Right lobe of liver (tissue), 6 donors: ENCODE measurements at regions not wholly inside any gene's neighbourhood (a gene's known extent, or its start where the extent isn't known, plus 50 kb on each side); places are given as distances from the start of the nearest gene placed in this dataset.

Source experiments
- ATAC-seq, 4 donors: fragments of 200-7000 bp; cut with Tn5 transposase; one replicate each; pipeline ENCODE4 v1.9.1; 2020; ENCODE audit warnings: mild to moderate bottlenecking in 4 of 4, moderate library complexity in 4 of 4
- DNase-seq, 3 donors: peaks; one replicate each; pipeline ENCODE4 v3.0.0-alpha.2; 2020
- H3K27ac ChIP-seq, 3 donors: fragments of 200-600 bp; one replicate each; pipeline ENCODE4 v1.8.0; 2022
- H3K27me3 ChIP-seq, 2 donors: fragments of 200-600 bp; one replicate each; pipeline ENCODE4 v1.8.0; 2022
- H3K36me3 ChIP-seq, 4 donors: fragments of 200-600 bp; sonication (generic) in 1 of 4; one replicate each; pipeline versions ENCODE4 v1.5.1 to v1.8.0; 2017 to 2022; ENCODE audit warnings: control low read depth in 1 of 4
- H3K4me1 ChIP-seq, 4 donors: fragments of 200-600 bp; sonication (generic) in 1 of 4; one replicate each; pipeline versions ENCODE4 v1.5.1 to v1.8.0; 2017 to 2022; ENCODE audit warnings: control low read depth in 1 of 4
- H3K4me3 ChIP-seq, 3 donors: fragments of 200-600 bp; one replicate each; pipeline ENCODE4 v1.8.0; 2022
- H3K9me3 ChIP-seq, 4 donors: fragments of 200-600 bp; sonication (generic) in 1 of 4; one replicate each; pipeline versions ENCODE4 v1.5.1 to v1.8.0; 2017 to 2022; ENCODE audit warnings: control low read depth in 1 of 4
- CTCF ChIP-seq, 4 donors: fragments of 200-600 bp in 3 of 4; fragments of 450-650 bp in 1 of 4; IDR thresholded peaks; one replicate each; pipeline versions ENCODE4 v1.5.1 to v1.8.0; 2016 to 2022; ENCODE audit warnings: antibody characterized with exemption in 4 of 4, mild to moderate bottlenecking in 2 of 4
- POLR2A ChIP-seq: fragments of 450-650 bp; IDR thresholded peaks from one replicate; pipeline ENCODE4 v1.6.1; 2017; ENCODE audit warnings: antibody characterized with exemption, mild to moderate bottlenecking
- WGBS: methylation state at CpG from one replicate; pipeline ENCODE4 v1.1.6; 2018; ENCODE audit warnings: low coverage, low lambda C conversion rate; ENCODE audit not compliant: insufficient coverage; ENCODE audit errors: missing lambda C conversion rate; 5-methylcytosine and 5-hydroxymethylcytosine counted together
- intact Hi-C, 2 donors: fragments of 100-400 bp; cut with DNase I; formaldehyde crosslinking; loops; one replicate each; pipeline versions ENCODE4 v1.11.2 to v1.14.1; 2022
- donor health status: DM: no; HTN: yes; CAD: no.
- donor health status: DM: no; HTN: no; CAD: no.
- donor health status: DM: no; HTN: no; CAD: no.
- donor health status: DM: no; HTN: yes; CAD: no.
- donor health status: DM: no; HTN: yes; CAD: no.

GRCh38 chr1:239254999-239255398, 131.4 kb upstream of the CHRM3 start:
- TF ChIP-seq POLR2A (no peak), CTCF (IDR thresholded peaks at IDR 0.05) (no peak)
- Histone ChIP-seq H3K27ac (no peak overlapping the region), H3K4me1 (no peaks in the 10 kb centered on the region), H3K36me3 (no peaks in the 10 kb centered on the region), H3K9me3 (no peaks in the 10 kb centered on the region), H3K27me3 (no peaks in the 10 kb centered on the region), H3K4me3 (no peak overlapping the region)
- ATAC-seq (no peak), DNase-seq (no peak)
- intact Hi-C loops: no loop called here
- 47% methylated on average over 2 of the region's 4 CpGs for WGBS

- H3K4me1 ChIP-seq: no peaks in the 10 kb centered on the region
- H3K9me3 ChIP-seq: no peaks in the 10 kb centered on the region
- DNase-seq (no peak), ATAC-seq (no peak)
- 14% methylated on average over 3 of the region's 3 CpGs for WGBS
- no peak overlapping the region for H3K4me3 ChIP-seq
- H3K36me3 ChIP-seq: no peaks in the 10 kb centered on the region
- H3K27me3 ChIP-seq: no peaks in the 10 kb centered on the region
- H3K27ac ChIP-seq: no peak overlapping the region
- intact Hi-C loops: no loop called here
- no peak for TF ChIP-seq CTCF (IDR thresholded peaks at IDR 0.05)
- TF ChIP-seq POLR2A: no peak
Measured at GRCh38 chr1:239253032-239253431, 133.3 kb upstream of the CHRM3 start.

GRCh38 chr1:239250353-239251035, 135.9 kb upstream of the CHRM3 start:
- H3K36me3 ChIP-seq: no peaks in the 10 kb centered on the region
- ATAC-seq (no peak), DNase-seq (no peak)
- no peaks in the 10 kb centered on the region for H3K9me3 ChIP-seq
- H3K4me3 ChIP-seq: no peak overlapping the region
- TF ChIP-seq POLR2A (no peak), CTCF (IDR thresholded peaks at IDR 0.05) (no peak)
- no peaks in the 10 kb centered on the region for H3K4me1 ChIP-seq
- no peaks in the 10 kb centered on the region for H3K27me3 ChIP-seq
- intact Hi-C loops: no loop called here
- 33% methylated on average over 5 of the region's 5 CpGs for WGBS
- H3K27ac ChIP-seq: no peak overlapping the region

- ATAC-seq: peak in 1 of 4 donors; percentile 71
- Histone ChIP-seq H3K27ac (no peak overlapping the region), H3K36me3 (no peaks in the 10 kb centered on the region), H3K4me3 (no peak overlapping the region), H3K27me3 (no peaks in the 10 kb centered on the region), H3K4me1 (no peaks in the 10 kb centered on the region), H3K9me3 (no peaks in the 10 kb centered on the region)
- no peak for DNase-seq
- intact Hi-C loops: no loop called here
- TF ChIP-seq CTCF (IDR thresholded peaks at IDR 0.05) (no peak), POLR2A (no peak)
Measured at GRCh38 chr1:239247285-239247684, 139.1 kb upstream of the CHRM3 start.

- intact Hi-C loops: no loop called here
- no peak for TF ChIP-seq CTCF (IDR thresholded peaks at IDR 0.05)
- no peak for TF ChIP-seq POLR2A
- ATAC-seq: no peak
- DNase-seq: no peak
- no peaks in the 10 kb centered on the region for H3K9me3 ChIP-seq
- 61% methylated on average over 2 of the region's 2 CpGs for WGBS
- no peaks in the 10 kb centered on the region for H3K36me3 ChIP-seq
- H3K4me1 ChIP-seq: no peaks in the 10 kb centered on the region
- no peaks in the 10 kb centered on the region for H3K27me3 ChIP-seq
- H3K27ac ChIP-seq: no peak overlapping the region
- H3K4me3 ChIP-seq: no peak overlapping the region
Measured at GRCh38 chr1:239244084-239244483, 142.3 kb upstream of the CHRM3 start.
